K562 (cell line): ENCODE measurements at regions not wholly inside any gene's neighbourhood (a gene's known extent, or its start where the extent isn't known, plus 50 kb on each side); places are given as distances from the start of the nearest gene placed in this dataset.

ENCODE experiments used
- CREB1 ChIP-seq, 2 experiments: sonication (generic) in 1 of 2; formaldehyde crosslinking in 1 of 2; IDR thresholded peaks; 2 replicates each; pipeline versions ENCODE4 v1.6.1 to v1.8.0; 2012 to 2022; ENCODE audit warnings: inconsistent platforms in 1 of 2, mild to moderate bottlenecking in 1 of 2, missing genetic modification reagents in 1 of 2, moderate library complexity in 1 of 2
- MYNN ChIP-seq, 2 experiments: sonication (generic); formaldehyde crosslinking in 1 of 2; IDR thresholded peaks; 2 replicates each; pipeline versions ENCODE4 v1.5.0 to v1.6.1; 2016 to 2020; ENCODE audit warnings: antibody characterized with exemption in 1 of 2, missing genetic modification reagents in 1 of 2
- NFATC3 ChIP-seq: fragments of 450-650 bp; IDR thresholded peaks from 2 replicates; pipeline ENCODE4 v1.6.1; 2017; ENCODE audit warnings: mild to moderate bottlenecking
- TAF15 ChIP-seq: fragments of 200-400 bp; formaldehyde crosslinking; IDR thresholded peaks from 2 replicates; pipeline ENCODE4 v1.6.1; 2017; ENCODE audit warnings: mild to moderate bottlenecking, low read depth, low read length, moderate library complexity
- UBTF ChIP-seq, 2 experiments: IDR thresholded peaks; 2 replicates each; pipeline ENCODE4 v1.6.1; 2012; ENCODE audit warnings: improper control_type of control experiment in 2 of 2, low read depth in 2 of 2, low read length in 2 of 2, borderline replicate concordance in 1 of 2
- ZBTB17 ChIP-seq: fragments of 450-650 bp; formaldehyde crosslinking; IDR thresholded peaks from 2 replicates; pipeline ENCODE4 v1.4.0; 2020; ENCODE audit warnings: mild to moderate bottlenecking
- ZNF224 ChIP-seq: sonication (generic); formaldehyde crosslinking; IDR thresholded peaks from 2 replicates; pipeline ENCODE4 v1.8.0; 2022; ENCODE audit warnings: mild to moderate bottlenecking, missing genetic modification reagents
- ZNF318 ChIP-seq, 2 experiments: fragments of 450-650 bp; IDR thresholded peaks; 2 replicates each; pipeline ENCODE4 v1.6.1; 2016; ENCODE audit warnings: mild to moderate bottlenecking in 2 of 2, borderline replicate concordance in 1 of 2, low read depth in 1 of 2, moderate library complexity in 1 of 2

GRCh38 chr5:41574391-41574790 lies 64.0 kb upstream of the PLCXD3 start (continued):
- TF ChIP-seq UBTF (IDR thresholded peaks at IDR 0.05; ENCODE audit: borderline replicate concordance in 1 of 2, low read depth in 2 of 2, low read length in 2 of 2) = no peak
- TF ChIP-seq ZNF224 (CRISPR knock-in tag) = no peak
- TF ChIP-seq ZBTB17 (CRISPR knock-in tag) = no peak
- TF ChIP-seq ZNF318 (IDR thresholded peaks at IDR 0.05; ENCODE audit: borderline replicate concordance in 1 of 2, low read depth in 1 of 2) = no peak
- no peak for TF ChIP-seq MYNN (IDR thresholded peaks at IDR 0.05)
- TF ChIP-seq MYNN (CRISPR knock-in tag; IDR thresholded peaks at IDR 0.05) = no peak
- no peak for TF ChIP-seq TAF15
- no peak for TF ChIP-seq CREB1 (IDR thresholded peaks at IDR 0.05)
- TF ChIP-seq CREB1 (CRISPR knock-in tag; IDR thresholded peaks at IDR 0.05) = no peak
- TF ChIP-seq NFATC3 = no peak
